ENCODE measurements at regions not wholly inside any gene's neighbourhood (a gene's known extent, or its start where the extent isn't known, plus 50 kb on each side); places are given as distances from the start of the nearest gene placed in this dataset.

GRCh38 chr2:217713395-217714286 is 289.2 kb downstream of the TNS1 start:
- TF ChIP-seq POLR2A (IDR thresholded peaks at IDR 0.05) (no peak), EP300 (IDR thresholded peaks at IDR 0.05) (no peak)
- TF ChIP-seq, protein P1, sequence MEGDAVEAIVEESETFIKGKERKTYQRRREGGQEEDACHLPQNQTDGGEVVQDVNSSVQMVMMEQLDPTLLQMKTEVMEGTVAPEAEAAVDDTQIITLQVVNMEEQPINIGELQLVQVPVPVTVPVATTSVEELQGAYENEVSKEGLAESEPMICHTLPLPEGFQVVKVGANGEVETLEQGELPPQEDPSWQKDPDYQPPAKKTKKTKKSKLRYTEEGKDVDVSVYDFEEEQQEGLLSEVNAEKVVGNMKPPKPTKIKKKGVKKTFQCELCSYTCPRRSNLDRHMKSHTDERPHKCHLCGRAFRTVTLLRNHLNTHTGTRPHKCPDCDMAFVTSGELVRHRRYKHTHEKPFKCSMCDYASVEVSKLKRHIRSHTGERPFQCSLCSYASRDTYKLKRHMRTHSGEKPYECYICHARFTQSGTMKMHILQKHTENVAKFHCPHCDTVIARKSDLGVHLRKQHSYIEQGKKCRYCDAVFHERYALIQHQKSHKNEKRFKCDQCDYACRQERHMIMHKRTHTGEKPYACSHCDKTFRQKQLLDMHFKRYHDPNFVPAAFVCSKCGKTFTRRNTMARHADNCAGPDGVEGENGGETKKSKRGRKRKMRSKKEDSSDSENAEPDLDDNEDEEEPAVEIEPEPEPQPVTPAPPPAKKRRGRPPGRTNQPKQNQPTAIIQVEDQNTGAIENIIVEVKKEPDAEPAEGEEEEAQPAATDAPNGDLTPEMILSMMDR (IDR thresholded peaks at IDR 0.05): peak; percentile 87 to 95 (median 92)
